ENCODE measurements at regions not wholly inside any gene's neighbourhood (a gene's known extent, or its start where the extent isn't known, plus 50 kb on each side); places are given as distances from the start of the nearest gene placed in this dataset.
A peak's percentile ranks its signal among the peaks of the same experiment; 100 is the strongest.

DNA sequence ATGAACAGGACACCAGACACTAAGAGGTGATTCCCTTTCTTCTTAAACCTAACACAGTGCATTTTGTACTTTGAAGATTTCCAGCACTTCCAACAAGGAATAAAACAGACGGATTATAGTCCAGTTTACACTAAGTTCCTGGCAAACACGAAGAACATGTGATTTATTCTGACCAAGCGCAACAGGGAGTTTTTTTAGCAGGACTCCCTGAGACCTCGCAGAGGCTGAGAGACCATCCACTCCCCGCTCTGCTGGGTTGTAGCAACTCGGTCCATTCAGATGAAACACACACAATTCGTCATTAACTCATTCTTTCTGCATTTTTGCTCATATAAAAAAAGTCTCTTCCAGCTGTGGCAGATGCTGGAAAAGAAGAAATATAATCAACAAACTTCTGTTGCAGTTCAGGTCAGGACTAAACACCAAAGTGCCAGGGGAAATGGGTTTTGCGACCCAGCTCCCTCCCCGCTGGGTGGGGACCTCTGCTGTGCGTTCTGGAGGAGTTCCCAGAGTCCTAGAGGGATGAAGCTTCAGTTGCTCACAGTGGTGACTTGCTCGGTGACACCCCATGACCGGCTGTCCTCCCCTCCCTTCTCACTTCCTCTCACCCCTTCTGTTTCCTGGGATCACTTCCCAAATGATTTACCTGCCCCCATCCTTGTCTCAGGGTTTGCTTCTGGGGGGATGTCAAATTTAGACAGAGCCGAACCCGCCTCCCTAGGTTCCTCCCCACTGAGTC lies 52.5 kb downstream of the KCNF1 start:
- DNase-seq = no peak
- Histone ChIP-seq H3K36me3 (no peaks in the 10 kb centered on the region), H3K9me3 (no peaks in the 10 kb centered on the region), H3K4me3 (no peak overlapping the region), H3K27me3 (no peaks in the 10 kb centered on the region), H3K4me1 (peaks cover 0 to 5% (median 2%) of the 10 kb centered on the region in 4 donors), H3K27ac (no peak overlapping the region)
- 49 to 50% methylated on average over 14 of the region's 14 CpGs for WGBS, 2 donors
- ATAC-seq (ENCODE audit: low FRiP score in 2 of 2) = peak in 1 of 2 donors; percentile 37
- no peak for TF ChIP-seq POLR2A (IDR thresholded peaks at IDR 0.05)
- no peak for TF ChIP-seq POLR2AphosphoS5 (IDR thresholded peaks at IDR 0.05)
- no peak for TF ChIP-seq EP300 (IDR thresholded peaks at IDR 0.05)
- no peak for TF ChIP-seq CTCF (IDR thresholded peaks at IDR 0.05)

DNA sequence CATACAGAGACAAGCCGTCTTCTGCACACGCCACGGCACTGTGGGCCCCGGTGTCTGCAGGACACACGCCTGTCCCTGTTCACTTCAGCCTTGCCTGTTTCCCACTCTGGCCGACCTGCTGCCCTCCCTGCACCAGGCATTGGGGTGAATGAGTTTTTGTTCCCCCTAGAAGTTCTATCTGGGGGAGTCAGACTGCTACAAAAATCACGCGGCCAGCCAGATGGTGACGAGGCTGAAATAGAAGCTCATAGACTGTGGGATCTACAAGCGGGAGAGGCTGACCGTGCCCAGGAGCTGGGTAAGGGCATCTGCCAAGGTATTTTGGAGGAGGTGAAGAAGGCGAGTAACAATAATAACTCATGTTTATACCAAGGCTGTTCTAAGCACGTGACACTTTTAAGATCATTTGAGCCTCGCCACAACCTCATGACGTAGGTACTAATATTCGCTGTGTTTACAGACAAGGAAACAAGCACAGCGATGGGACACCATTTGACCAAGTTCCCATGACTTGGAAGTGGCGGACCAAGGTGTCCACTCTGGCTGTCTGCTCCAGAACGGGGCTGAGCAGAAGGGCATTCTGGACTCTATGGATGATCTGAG lies 53.6 kb downstream of the KCNF1 start:
- no peaks in the 10 kb centered on the region for H3K9me3 ChIP-seq
- H3K27me3 ChIP-seq = no peaks in the 10 kb centered on the region
- no peak overlapping the region for H3K27ac ChIP-seq
- no peak for DNase-seq
- ATAC-seq (ENCODE audit: low FRiP score in 2 of 2) = no peak
- H3K4me1 ChIP-seq = peaks cover 0 to 5% (median 2%) of the 10 kb centered on the region in 4 donors
- no peaks in the 10 kb centered on the region for H3K36me3 ChIP-seq
- WGBS, 2 donors = 89 to 94% methylated on average over 19 of the region's 19 CpGs
- TF ChIP-seq CTCF (IDR thresholded peaks at IDR 0.05) = no peak
- TF ChIP-seq EP300 (IDR thresholded peaks at IDR 0.05) = no peak
- no peak for TF ChIP-seq POLR2AphosphoS5 (IDR thresholded peaks at IDR 0.05)
- TF ChIP-seq POLR2A (IDR thresholded peaks at IDR 0.05) = no peak
- H3K4me3 ChIP-seq = no peak overlapping the region

- WGBS, 2 donors = 95 to 97% methylated on average over 6 to 7 of the region's 7 CpGs
These were observed 54.3 kb downstream of the KCNF1 start for GRCh38 chr2:10966056-10966455.

DNA sequence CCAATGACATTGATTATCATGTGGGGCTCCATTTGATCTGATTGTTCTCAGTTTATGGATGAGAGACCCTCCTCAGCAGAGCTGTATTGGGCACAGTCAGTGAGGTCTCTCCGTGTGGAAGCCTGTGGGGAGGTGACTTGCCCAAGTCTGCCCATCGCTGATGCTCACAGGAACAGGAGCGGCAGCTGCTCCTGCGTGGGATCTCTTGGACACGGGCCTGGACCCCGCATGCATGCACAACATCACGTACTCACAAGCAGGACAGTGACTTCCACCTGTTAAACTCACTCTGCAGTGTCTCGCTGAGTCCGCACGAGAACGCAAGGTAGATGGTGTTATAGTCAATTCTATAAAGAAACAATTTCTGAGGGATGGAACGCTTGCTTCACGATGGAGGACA lies 55.0 kb downstream of the KCNF1 start:
- TF ChIP-seq POLR2A (IDR thresholded peaks at IDR 0.05) (no peak), EP300 (IDR thresholded peaks at IDR 0.05) (no peak), POLR2AphosphoS5 (IDR thresholded peaks at IDR 0.05) (no peak)
- no peaks in the 10 kb centered on the region for H3K9me3 ChIP-seq
- H3K4me3 ChIP-seq = no peak overlapping the region
- H3K4me1 ChIP-seq = peaks cover 0 to 5% (median 2%) of the 10 kb centered on the region in 4 donors
- no peak for ATAC-seq (ENCODE audit: low FRiP score in 2 of 2)
- WGBS, 2 donors = 85 to 90% methylated on average over 12 to 13 of the region's 13 CpGs
- no peak overlapping the region for H3K27ac ChIP-seq
- H3K36me3 ChIP-seq = no peaks in the 10 kb centered on the region
- DNase-seq = no peak
- no peaks in the 10 kb centered on the region for H3K27me3 ChIP-seq

More at GRCh38 chr2:10966056-10966455, 54.3 kb downstream of the KCNF1 start:
- no peak for TF ChIP-seq POLR2AphosphoS5 (IDR thresholded peaks at IDR 0.05)
- TF ChIP-seq CTCF (IDR thresholded peaks at IDR 0.05) = no peak
- no peak for TF ChIP-seq POLR2A (IDR thresholded peaks at IDR 0.05)
- no peak for TF ChIP-seq EP300 (IDR thresholded peaks at IDR 0.05)
- Histone ChIP-seq H3K36me3 (no peaks in the 10 kb centered on the region), H3K4me3 (no peak overlapping the region), H3K9me3 (no peaks in the 10 kb centered on the region), H3K27me3 (no peaks in the 10 kb centered on the region), H3K4me1 (peaks cover 0 to 5% (median 2%) of the 10 kb centered on the region in 4 donors), H3K27ac (no peak overlapping the region)
- DNase-seq = no peak
- no peak for ATAC-seq (ENCODE audit: low FRiP score in 2 of 2)

GRCh38 chr2:10968176-10968575 lies 56.4 kb downstream of the KCNF1 start:
- ATAC-seq (ENCODE audit: low FRiP score in 2 of 2) (no peak), DNase-seq (no peak)
- 86 to 87% methylated on average over 11 of the region's 11 CpGs for WGBS, 2 donors
- H3K4me1 ChIP-seq = peaks cover 0 to 5% (median 2%) of the 10 kb centered on the region in 4 donors
- no peaks in the 10 kb centered on the region for H3K9me3 ChIP-seq
- no peak overlapping the region for H3K4me3 ChIP-seq
- no peaks in the 10 kb centered on the region for H3K36me3 ChIP-seq
- H3K27me3 ChIP-seq = no peaks in the 10 kb centered on the region
- TF ChIP-seq CTCF (IDR thresholded peaks at IDR 0.05) (no peak), EP300 (IDR thresholded peaks at IDR 0.05) (no peak), POLR2AphosphoS5 (IDR thresholded peaks at IDR 0.05) (no peak), POLR2A (IDR thresholded peaks at IDR 0.05) (no peak)
- no peak overlapping the region for H3K27ac ChIP-seq
